T-helper 2 cell treated with Interferon-gamma antibody and Interleukin-4, amounts not matched to agents 100 ng/mL and 5 ng/mL, for 36 hours (primary cell): ENCODE measurements at regions not wholly inside any gene's neighbourhood (a gene's known extent, or its start where the extent isn't known, plus 50 kb on each side); places are given as distances from the start of the nearest gene placed in this dataset.
"Not testable (repeated sequence)": the region's sequence is repeated elsewhere in the genome, so short reads cannot be mapped to it uniquely, and the experiment has no call there.

Source experiments
- intact Hi-C: fragments of 100-400 bp; cut with micrococcal nuclease; formaldehyde crosslinking; loops from one replicate; pipeline ENCODE4 v1.15.1; 2023

DNA sequence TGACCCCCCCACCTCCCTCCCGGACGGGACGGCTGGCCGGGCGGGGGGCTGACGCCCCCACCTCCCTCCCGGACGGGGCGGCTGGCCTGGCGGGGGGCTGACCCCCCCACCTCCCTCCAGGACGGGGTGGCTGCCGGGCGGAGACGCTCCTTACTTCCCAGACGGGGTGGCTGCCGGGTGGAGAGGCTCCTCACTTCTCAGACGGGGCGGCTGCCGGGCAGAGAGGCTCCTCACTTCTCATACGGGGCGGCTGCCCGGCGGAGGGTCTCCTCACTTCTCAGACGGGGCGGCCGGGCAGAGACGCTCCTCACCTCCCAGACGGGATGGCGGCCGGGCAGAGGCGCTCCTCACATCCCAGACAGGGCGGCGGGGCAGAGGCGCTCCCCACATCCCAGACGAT, 84.7 kb downstream of the OR2B2 start:
- intact Hi-C loops: not testable (repeated sequence)

DNA sequence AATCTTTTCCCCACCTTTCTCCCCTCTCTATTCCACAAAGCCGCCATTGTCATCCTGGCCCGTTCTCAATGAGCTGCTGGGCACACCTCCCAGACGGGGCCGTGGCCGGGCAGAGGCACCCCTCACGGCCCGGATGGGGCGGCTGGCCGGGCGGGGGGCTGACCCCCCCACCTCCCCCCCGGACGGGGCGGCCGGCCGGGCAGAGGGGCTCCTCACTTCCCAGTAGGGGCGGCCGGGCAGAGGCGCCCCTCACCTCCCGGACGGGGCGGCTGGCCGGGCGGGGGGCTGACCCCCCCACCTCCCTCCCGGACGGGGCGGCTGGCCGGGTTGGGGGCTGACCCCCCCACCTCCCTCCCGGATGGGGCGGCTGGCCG, 85.6 kb downstream of the OR2B2 start:
- intact Hi-C loops: not testable (repeated sequence)

DNA sequence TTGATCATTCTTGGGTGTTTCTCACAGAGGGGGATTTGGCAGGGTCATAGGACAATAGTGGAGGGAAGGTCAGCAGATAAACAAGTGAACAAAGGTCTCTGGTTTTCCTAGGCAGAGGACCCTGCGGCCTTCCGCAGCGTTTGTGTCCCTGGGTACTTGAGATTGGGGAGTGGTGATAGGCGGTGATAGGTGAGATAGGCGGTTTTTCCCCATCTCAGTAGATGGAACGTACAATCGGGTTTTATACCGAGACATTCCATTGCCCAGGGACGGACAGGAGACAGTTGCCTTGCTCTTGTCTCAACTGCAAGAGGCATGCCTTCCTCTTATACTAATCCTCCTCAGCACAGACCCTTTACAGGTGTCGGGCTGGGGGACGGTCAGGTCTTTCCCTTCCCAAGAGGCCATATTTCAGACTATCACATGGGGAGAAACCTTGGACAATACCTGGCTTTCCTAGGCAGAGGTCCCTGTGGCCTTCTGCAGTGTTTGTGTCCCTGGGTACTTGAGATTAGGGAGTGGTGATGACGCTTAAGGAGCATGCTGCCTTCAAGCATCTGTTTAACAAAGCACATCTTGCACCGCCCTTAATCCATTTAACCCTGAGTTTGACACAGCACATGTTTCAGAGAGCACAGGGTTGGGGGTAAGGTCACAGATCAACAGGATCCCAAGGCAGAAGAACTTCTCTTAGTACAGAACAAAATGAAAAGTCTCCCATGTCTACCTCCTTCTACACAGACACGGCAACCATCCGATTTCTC, 86.2 kb downstream of the OR2B2 start:
- intact Hi-C loops: loop anchor here (2.0 kb wide), 1 partner anchor 47 kb away; a partner anchor contains a TSS

DNA sequence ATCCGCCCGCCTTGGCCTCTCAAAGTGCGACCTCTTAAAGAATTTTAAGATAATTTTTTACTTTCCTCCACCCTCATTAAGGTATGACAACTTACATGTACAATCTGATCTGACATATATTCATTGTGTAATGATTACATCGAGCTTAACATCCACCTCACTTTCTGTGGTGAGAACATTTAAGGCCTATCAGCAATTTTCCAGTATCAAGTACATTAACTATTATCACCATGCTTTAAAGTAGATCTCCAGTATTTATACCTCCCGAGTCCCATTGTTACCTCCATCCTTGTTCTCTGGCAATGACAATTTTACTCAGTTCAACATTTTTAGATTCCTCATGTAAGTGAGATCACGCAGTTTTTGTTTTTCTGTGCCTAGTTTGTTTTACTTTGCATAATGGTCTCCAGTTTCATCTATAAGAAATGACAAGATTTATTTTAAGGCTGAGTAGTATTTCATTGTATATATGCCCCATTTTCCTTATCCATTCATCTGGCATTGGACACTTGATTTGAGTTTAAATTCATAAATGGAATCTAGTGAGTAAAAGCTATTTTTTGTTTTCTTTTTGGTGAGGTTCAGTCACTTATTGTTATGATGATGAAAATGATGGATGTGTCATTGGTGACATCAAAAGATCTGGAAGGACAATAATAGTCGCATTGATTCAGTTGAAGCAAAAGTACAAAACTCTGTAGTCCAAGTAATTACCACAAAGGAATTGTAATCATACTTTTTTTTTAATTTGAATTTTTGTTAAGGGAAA, 87.0 kb downstream of the OR2B2 start:
- intact Hi-C loops: loop anchor here (2.0 kb wide), 1 partner anchor 48 kb away; a partner anchor contains a TSS

DNA sequence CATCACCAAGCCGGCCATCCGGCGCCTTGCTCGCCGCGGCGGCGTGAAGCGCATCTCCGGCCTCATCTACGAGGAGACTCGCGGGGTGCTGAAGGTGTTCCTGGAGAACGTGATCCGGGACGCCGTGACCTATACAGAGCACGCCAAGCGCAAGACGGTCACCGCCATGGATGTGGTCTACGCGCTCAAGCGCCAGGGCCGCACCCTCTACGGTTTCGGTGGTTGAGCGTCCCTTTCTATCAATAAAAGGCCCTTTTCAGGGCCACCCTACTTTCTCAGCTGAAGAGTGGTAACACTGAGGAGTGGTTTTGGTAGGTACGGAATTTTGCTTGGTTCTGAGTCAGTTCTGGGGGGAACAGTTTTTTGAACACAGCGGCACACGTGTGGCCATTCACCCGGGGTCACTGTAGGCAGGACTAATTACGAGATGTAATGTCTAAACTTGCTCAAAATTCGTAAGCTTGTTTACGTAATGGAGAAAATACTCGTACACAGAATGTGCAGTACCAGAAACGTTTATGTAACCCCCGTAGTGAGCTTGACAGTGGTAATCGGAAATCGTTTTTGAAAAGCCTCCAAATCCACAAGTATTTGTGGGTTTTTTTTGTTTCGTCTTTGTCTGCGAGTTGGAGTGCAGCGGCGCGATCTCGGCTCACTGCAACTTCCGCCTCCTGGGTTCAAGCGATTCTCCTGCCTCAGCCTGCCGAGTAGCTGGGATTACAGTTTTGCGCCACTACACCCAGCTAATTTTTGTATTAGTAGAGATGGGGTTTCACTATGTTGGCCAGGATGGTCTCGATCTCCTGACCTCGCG, 87.8 kb downstream of the OR2B2 start:
- intact Hi-C loops: loop anchor here (1.0 to 2.0 kb wide), 2 partner anchors 14 to 48 kb away; a partner anchor contains a TSS

DNA sequence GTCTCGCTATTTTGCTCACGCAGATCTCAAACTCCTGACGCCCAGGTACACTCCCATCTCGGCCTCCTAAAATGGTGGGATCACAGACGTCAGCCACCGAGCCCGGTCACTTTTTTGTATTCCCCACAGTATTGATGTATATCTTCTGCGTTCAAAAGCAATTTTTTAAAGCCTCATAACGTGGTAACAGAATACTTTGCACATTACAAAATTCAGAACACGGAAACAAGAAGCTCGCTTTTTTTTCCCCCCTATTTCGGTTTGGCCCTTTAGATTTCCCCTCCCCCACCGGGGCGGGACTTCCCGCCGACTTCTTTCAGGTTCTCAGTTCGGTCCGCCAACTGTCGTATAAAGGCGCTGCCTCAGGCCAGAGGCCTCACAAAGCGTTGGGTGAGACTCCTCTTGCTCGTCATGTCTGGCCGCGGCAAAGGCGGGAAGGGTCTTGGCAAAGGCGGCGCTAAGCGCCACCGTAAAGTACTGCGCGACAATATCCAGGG, 88.4 kb downstream of the OR2B2 start:
- intact Hi-C loops: loop anchor here (1.0 to 2.0 kb wide), 2 partner anchors 15 to 49 kb away; a partner anchor contains a TSS

DNA sequence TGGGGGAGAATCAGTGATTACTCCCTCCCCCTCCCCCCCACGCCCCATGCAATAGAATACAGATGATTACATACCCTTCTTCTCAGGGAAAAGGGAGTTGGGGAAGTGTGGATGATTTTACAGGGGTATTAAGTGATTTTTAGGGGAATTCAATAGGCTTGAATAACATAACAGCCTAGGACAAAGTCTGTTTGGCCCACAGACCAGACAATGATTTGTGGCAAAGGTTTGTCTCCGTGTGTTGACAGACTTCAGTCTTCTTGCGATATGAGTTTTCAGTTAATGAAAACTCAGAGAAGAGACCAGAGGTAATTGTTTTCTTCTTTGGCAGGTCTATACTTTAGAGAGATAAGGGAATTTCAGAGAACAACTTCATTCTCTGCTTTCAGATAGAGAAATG, 95.3 kb downstream of the OR2B2 start:
- intact Hi-C loops: no loop called here

DNA sequence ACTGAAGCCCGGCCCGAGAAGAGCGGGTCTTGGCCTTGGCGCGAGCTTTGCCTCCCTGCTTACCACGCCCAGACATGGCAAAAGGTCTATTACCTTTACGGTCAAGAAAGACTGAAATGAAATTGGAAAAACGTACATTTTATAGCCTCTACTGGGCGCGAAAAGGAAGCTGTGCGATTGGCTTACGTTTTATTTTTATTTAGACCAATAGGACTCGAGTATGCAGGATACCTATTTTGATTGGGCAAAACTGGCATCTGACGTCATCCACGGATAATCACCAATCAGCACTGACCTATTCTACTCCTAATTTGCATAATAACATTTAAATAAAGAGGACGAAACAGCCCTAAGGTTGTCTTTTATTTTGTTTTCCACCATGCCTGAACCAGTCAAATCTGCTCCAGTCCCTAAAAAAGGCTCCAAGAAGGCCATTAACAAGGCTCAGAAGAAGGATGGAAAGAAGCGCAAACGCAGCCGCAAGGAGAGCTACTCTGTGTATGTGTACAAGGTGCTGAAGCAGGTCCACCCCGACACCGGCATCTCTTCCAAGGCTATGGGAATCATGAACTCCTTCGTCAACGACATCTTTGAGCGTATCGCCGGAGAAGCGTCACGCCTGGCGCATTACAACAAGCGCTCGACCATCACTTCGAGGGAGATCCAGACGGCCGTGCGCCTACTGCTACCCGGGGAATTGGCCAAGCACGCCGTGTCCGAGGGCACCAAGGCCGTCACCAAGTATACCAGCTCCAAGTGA, 97.4 kb downstream of the OR2B2 start:
- intact Hi-C loops: loop anchor here (1.0 to 2.0 kb wide), 3 partner anchors 22 to 80 kb away; a partner anchor contains a TSS

DNA sequence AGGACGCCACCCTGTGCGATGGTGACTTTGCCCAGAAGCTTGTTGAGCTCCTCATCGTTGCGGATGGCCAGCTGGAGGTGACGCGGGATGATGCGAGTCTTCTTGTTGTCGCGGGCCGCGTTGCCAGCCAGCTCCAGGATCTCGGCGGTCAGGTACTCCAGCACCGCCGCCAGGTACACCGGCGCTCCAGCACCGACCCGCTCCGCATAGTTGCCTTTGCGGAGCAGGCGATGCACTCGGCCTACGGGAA, 97.9 kb downstream of the OR2B2 start:
- intact Hi-C loops: loop anchor here (2.0 kb wide), 2 partner anchors 52 to 80 kb away; a partner anchor contains a TSS

DNA sequence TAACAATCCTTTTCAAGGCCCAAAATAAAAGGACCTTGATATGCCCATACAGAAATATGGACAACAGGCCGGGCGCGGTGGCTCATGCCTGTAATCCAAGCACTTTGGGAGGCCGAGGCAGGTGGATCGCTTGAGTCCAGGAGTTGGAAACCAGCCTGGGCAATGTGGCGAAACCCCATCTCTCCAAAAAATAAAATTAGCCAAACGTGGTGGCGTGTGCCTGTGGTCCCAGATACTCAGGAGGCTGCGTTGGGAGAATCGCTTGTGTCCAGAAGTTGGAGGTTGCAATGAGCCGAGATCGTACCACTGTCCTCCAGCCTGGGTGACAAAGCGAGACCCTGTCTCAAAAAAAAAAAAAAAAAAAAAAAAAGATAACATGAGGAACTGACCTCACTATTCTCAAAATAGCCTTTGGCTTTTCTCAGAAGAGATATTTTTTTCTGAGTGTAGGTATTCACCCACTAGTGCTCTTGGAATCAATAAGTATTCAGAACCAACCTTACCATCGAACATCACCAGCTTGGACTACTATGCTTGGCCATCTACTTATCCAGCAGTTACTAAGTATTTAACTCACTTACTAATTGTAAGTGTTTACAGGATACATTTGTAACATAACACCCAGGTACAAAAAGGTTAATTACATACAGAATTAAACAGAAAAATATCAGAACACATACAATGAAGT, 99.2 kb downstream of the OR2B2 start:
- intact Hi-C loops: no loop called here

DNA sequence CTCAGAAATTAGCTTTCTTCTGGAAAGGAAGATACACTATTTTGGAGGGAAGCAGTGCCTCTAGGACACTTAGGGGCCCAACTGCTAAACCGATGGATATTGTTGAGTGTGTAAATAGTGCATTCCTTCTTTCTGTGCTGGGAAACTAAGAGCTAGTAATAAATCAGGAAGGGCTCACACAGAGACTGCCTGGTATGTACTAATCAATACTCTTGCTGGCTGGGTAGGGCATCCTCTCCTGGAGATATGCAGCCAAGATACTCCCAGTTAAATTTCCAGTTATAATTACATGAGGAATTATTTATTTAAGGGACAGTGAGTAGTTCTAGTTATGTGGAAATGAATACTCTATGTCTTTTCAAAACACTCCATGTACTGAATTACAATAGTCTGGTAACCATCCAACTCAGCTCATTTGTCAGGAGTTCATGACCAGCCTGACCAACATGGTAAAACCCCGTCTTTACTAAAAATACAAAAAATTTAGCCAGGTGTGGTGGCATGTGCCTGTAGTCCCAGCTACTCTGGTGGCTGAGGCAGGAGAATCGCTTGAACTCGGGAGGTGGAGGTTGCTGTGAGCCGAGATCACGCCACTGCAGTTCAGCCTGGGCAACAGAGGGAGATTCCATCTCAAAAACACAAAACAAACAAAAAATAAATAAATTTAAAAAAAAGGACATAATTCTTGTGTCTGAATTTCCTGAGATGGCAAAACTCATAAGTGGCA, 100.0 kb downstream of the OR2B2 start:
- intact Hi-C loops: no loop called here

DNA sequence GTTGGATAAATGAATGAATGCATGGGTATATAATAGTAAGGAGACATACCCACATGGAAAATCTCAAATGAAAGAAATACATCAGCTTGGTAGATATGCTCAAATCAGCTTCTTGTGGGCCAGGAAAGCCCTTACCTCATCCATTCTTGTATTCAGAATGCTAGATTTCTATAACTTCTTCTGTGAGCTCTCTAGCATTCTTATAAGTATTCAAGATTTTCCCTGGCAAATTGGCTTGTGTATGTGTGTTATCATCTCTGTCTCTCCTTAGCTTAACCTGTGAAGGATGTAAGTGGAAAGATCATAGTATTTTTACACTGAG, 100.8 kb downstream of the OR2B2 start:
- intact Hi-C loops: no loop called here

DNA sequence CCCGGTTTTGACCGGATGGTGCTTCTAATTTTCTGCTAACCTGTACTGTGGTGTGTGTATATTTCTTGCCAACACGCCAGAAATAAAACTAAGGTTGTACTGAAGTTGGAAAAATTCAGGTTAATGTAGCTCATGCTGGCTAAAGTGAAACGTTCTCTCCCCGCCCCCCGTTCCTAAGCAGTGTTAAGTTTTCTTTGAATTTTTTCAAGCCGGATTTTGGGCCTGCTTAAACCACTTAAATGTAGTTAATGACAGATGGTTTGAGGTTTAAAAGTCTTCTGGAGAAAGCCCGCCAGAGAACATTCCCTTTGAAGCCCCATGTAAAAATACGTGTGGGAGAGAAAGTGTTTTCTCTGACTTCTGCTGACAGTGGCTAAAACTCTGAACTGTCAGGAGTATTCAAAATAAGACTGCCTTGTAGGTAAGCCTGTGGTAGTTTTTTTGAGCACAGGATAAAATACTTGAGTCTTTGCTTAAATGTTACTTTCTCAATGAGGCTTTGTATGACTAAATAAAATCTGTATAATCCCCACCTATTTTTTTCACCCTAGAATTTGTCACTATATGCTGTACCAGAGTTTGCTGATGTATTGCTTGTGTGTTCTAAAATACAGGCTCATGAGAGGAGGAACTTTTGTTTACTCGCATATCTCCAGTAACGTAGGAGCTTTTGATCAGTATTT, 101.3 kb downstream of the OR2B2 start:
- intact Hi-C loops: loop anchor here (1.0 kb wide), 1 partner anchor 82 kb away; a partner anchor contains a TSS

DNA sequence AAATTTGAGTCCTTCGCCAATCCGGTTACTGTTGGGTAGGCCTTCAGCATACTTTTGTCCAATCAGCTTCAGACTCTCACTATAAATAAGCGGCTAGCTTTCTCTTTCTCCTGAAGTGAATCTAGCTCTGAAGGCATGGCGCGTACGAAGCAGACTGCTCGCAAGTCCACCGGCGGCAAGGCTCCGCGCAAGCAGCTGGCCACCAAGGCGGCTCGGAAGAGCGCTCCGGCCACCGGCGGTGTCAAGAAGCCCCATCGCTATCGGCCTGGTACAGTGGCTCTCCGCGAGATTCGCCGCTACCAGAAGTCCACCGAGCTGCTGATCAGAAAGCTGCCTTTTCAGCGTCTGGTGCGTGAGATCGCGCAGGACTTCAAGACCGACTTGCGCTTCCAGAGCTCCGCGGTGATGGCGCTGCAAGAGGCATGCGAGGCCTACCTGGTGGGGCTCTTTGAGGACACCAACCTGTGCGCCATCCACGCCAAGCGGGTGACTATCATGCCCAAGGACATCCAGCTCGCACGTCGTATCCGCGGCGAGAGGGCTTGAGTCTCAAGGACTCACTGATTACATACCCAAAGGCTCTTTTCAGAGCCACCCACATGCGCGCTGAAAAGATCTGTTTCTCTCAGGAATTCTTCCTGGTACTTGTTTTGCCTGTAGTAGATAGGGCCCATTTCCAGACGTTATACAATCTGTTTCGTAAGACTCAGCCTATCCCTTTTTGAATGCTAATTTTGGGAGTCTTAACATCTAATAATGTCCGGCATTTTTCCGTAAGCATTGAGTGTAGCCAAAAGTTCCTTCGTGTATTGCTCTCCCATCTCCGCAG, 102.0 kb downstream of the OR2B2 start:
- intact Hi-C loops: loop anchor here (1.0 to 5.0 kb wide), 4 partner anchors 83 to 1783 kb away; a partner anchor contains a TSS

DNA sequence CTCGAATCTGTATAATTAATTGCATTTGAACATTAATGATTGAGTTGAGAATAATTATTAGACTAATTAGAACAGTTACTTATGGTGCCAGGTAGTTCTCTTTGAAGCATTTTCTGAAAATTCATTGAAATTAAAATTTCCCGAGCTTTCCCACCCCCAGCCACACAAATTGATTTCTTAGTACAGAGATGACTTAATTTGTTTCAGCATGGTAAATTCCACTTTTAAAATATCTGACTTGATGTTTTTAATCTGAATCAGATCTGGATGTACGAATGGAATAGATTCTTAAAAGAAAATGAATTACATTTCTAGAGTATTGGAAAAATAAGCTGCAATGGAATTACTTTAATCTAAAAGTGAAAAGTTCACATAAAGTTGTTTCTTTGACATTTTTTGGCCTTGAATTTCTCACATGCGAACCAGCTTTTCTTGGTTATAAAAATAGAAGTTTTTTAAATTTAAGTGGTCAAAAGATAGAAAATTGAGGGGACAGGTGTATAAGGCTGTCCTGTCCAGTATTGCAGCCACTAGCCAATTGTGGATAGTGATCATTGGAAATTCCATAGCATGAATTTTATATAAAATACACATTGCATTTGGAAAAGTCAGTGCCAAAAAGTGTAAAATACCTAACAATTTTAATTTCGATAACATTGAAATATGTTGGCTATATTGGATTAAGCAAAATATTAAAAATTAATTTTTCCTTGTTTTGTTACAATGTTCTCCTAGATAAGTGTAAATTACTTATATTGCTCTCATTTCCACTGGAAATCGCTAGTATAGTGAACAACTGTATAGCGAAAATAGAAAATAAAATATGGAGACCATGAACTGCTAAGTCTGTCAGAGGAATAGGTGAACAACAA, 102.9 kb downstream of the OR2B2 start:
- intact Hi-C loops: loop anchor here (2.0 to 5.0 kb wide), 3 partner anchors 662 to 1783 kb away; a partner anchor contains a TSS

DNA sequence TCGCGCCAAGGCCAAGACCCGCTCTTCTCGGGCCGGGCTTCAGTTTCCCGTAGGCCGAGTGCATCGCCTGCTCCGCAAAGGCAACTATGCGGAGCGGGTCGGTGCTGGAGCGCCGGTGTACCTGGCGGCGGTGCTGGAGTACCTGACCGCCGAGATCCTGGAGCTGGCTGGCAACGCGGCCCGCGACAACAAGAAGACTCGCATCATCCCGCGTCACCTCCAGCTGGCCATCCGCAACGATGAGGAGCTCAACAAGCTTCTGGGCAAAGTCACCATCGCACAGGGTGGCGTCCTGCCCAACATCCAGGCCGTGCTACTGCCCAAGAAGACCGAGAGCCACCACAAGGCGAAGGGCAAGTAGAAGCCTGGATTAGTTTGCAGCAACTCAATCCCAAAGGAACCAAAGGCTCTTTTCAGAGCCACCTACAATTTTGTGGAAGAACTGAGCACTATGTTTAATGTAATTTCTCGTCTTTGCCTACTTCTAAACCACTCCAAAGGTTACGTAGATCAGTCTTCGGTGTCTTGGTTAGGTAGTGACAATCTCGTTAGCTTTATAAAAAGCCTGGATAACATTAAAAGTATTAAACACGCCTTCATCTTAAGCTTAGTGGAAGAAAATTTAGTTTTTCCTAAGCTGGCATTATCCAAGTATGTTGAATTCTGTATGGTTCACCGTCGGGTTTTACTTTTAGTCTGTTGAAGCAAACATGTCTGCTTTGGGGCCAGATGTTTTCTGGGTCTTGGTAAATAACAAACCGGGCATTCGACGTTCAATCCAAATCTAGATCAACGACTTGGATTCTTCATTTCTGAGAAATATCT, 103.7 kb downstream of the OR2B2 start:
- intact Hi-C loops: loop anchor here (1.0 to 5.0 kb wide), 5 partner anchors 57 to 1782 kb away; a partner anchor contains a TSS
